ENCODE measurements at regions not wholly inside any gene's neighbourhood (a gene's known extent, or its start where the extent isn't known, plus 50 kb on each side); places are given as distances from the start of the nearest gene placed in this dataset.

GRCh38 chr12:28122756-28123155, 67.5 kb upstream of the CCDC91 start:
- TF ChIP-seq, protein P1, sequence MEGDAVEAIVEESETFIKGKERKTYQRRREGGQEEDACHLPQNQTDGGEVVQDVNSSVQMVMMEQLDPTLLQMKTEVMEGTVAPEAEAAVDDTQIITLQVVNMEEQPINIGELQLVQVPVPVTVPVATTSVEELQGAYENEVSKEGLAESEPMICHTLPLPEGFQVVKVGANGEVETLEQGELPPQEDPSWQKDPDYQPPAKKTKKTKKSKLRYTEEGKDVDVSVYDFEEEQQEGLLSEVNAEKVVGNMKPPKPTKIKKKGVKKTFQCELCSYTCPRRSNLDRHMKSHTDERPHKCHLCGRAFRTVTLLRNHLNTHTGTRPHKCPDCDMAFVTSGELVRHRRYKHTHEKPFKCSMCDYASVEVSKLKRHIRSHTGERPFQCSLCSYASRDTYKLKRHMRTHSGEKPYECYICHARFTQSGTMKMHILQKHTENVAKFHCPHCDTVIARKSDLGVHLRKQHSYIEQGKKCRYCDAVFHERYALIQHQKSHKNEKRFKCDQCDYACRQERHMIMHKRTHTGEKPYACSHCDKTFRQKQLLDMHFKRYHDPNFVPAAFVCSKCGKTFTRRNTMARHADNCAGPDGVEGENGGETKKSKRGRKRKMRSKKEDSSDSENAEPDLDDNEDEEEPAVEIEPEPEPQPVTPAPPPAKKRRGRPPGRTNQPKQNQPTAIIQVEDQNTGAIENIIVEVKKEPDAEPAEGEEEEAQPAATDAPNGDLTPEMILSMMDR (IDR thresholded peaks at IDR 0.05): no peak
- TF ChIP-seq POLR2A (IDR thresholded peaks at IDR 0.05): no peak
